ENCODE measurements at regions not wholly inside any gene's neighbourhood (a gene's known extent, or its start where the extent isn't known, plus 50 kb on each side); places are given as distances from the start of the nearest gene placed in this dataset.

GRCh38 chr7:12949060-12949931, 261.9 kb downstream of the ARL4A start:
- H3K4me1 Mint-ChIP-seq = peaks cover 2% of the 10 kb centered on the region
- no peaks in the 10 kb centered on the region for H3K36me3 Mint-ChIP-seq (ENCODE audit: low read depth)
- no peak overlapping the region for H3K4me3 Mint-ChIP-seq
- H3K27ac Mint-ChIP-seq = no peak overlapping the region
- ChIA-PET POLR2A (no interaction called here), CTCF (no interaction called here)
- no peaks in the 10 kb centered on the region for H3K9me3 Mint-ChIP-seq
- no peaks in the 10 kb centered on the region for H3K27me3 Mint-ChIP-seq
- DNase-seq = no peak

DNA sequence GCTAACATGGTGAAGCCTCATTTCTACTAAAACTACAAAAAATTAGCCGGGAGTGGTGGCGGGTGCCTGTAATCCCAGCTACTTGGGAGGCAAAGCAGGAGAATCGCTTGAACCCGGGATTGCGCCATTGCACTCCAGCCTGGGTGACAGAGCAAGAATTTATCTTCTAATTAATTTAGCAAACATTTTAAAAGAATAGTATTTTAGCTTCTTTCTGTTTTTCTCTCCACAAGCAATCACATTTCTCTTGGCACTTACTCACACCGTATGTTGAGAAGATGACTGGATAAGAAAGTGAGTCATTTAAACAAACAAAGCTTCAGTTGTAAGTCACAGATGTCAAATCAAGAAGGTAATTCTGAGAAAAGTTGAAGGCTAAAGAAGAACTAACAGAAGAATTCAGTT, 264.0 kb downstream of the ARL4A start:
- no peaks in the 10 kb centered on the region for H3K36me3 Mint-ChIP-seq (ENCODE audit: low read depth)
- CTCF ChIA-PET = no interaction called here

DNA sequence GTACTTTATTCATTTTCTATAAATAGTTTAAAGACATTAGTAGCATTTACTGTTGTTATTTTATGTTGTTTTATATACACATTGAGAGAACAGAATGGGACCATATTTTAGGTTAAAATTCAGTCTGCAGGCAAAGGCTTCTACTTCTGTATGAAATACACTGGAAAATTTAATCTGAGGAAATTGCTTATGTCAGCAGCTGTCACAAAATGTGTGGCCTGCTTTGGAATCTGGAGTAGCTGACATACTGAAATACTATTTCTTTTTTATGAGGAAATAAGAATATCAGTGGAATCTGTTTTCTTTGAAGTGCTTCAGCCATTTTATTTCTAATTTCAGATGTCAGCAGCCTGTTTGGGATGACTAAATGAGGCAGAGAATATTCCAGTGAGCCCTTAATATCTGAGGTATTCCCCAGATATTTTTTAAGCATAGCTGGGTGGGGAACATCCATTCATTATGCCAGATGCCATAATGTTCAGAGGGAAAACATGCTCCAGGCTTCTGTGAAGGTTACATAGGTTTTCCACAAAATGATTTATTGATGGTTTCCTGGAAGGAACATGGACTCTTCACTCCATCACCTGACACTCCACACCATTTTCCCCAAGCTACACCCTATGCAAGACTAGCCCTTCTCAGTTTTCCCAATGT, 267.1 kb downstream of the ARL4A start:
- ChIA-PET CTCF (no interaction called here), POLR2A (no interaction called here)
- Mint-ChIP-seq H3K27ac (no peak overlapping the region), H3K9me3 (no peaks in the 10 kb centered on the region), H3K4me3 (no peak overlapping the region), H3K4me1 (peaks cover 2% of the 10 kb centered on the region), H3K36me3 (ENCODE audit: low read depth) (no peaks in the 10 kb centered on the region), H3K27me3 (no peaks in the 10 kb centered on the region)
- no peak for DNase-seq

More for the DNA sequence above, 264.0 kb downstream of the ARL4A start:
- Mint-ChIP-seq H3K4me3 (no peak overlapping the region), H3K27me3 (no peaks in the 10 kb centered on the region), H3K4me1 (peaks cover 2% of the 10 kb centered on the region), H3K9me3 (no peaks in the 10 kb centered on the region), H3K27ac (no peak overlapping the region)
- POLR2A ChIA-PET = no interaction called here
- no peak for DNase-seq

DNA sequence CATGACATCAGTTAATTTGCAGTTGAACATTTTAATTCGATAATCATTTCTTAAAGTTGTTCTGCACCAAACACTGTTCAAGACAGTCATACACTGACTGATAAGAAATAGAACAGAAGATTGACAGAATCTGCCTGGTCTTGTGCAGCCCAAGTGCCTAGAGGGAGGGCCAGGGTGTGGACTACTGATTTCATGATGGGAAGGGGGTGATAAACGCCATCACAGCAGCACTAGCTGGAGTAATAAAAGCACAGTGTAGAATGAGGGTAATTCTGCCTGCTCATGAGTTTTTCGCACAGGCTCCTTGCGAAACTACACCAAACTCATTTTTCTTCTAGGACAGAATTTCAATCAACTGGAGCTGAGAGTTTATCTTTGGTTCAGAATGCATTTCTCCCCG, 270.1 kb downstream of the ARL4A start:
- H3K9me3 Mint-ChIP-seq = no peaks in the 10 kb centered on the region
- no peaks in the 10 kb centered on the region for H3K36me3 Mint-ChIP-seq (ENCODE audit: low read depth)
- no peaks in the 10 kb centered on the region for H3K4me1 Mint-ChIP-seq
- no peak overlapping the region for H3K27ac Mint-ChIP-seq
- ChIA-PET POLR2A (no interaction called here), CTCF (no interaction called here)
- H3K4me3 Mint-ChIP-seq = no peak overlapping the region
- no peak for DNase-seq
- no peaks in the 10 kb centered on the region for H3K27me3 Mint-ChIP-seq

- H3K27ac Mint-ChIP-seq = no peak overlapping the region
- ChIA-PET POLR2A (no interaction called here), CTCF (no interaction called here)
- H3K9me3 Mint-ChIP-seq = no peaks in the 10 kb centered on the region
- no peaks in the 10 kb centered on the region for H3K4me1 Mint-ChIP-seq
- H3K27me3 Mint-ChIP-seq = peaks cover 5% of the 10 kb centered on the region
- H3K36me3 Mint-ChIP-seq (ENCODE audit: low read depth) = no peaks in the 10 kb centered on the region
- no peak overlapping the region for H3K4me3 Mint-ChIP-seq
- DNase-seq = no peak
Measured at GRCh38 chr7:12961910-12962480, 274.6 kb downstream of the ARL4A start.

- POLR2A ChIA-PET = no interaction called here
Measured at GRCh38 chr7:12963435-12963834, 276.0 kb downstream of the ARL4A start.

DNA sequence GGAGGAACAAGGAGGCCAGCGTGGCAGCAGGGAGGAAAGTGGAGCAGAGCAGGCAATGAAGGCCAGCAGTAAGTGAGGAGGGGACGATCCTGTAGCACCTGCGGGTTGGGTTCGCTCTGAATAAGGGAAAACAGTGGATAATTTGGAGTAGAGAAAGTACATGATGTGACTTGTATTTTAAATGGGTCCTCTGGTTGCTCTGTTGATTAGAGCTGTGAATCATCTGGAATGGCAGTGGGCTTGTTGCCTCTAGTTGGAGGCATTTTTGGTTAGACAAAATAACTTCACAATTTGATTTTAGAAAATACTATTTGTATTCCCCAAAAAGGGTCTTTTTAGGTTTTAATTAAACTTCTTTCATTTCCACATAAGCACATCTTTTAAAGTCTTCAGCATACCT, 277.4 kb downstream of the ARL4A start:
- no peak for DNase-seq
- H3K4me1 Mint-ChIP-seq = no peaks in the 10 kb centered on the region
- no peaks in the 10 kb centered on the region for H3K9me3 Mint-ChIP-seq
- H3K36me3 Mint-ChIP-seq (ENCODE audit: low read depth) = no peaks in the 10 kb centered on the region
- H3K27me3 Mint-ChIP-seq = peaks cover 7% of the 10 kb centered on the region
- POLR2A ChIA-PET = no interaction called here
- H3K4me3 Mint-ChIP-seq = no peak overlapping the region
- no peak overlapping the region for H3K27ac Mint-ChIP-seq
- CTCF ChIA-PET = no interaction called here

More at GRCh38 chr7:12963435-12963834, 276.0 kb downstream of the ARL4A start:
- Mint-ChIP-seq H3K27me3 (peaks cover 5% of the 10 kb centered on the region), H3K9me3 (no peaks in the 10 kb centered on the region), H3K36me3 (ENCODE audit: low read depth) (no peaks in the 10 kb centered on the region), H3K4me3 (no peak overlapping the region), H3K27ac (no peak overlapping the region), H3K4me1 (no peaks in the 10 kb centered on the region)
- DNase-seq = no peak
- CTCF ChIA-PET = no interaction called here

- H3K9me3 Mint-ChIP-seq = no peaks in the 10 kb centered on the region
- ChIA-PET CTCF (no interaction called here), POLR2A (no interaction called here)
- H3K27me3 Mint-ChIP-seq = peaks cover 7% of the 10 kb centered on the region
- no peaks in the 10 kb centered on the region for H3K4me1 Mint-ChIP-seq
- H3K27ac Mint-ChIP-seq = no peak overlapping the region
- DNase-seq = no peak
- H3K36me3 Mint-ChIP-seq (ENCODE audit: low read depth) = no peaks in the 10 kb centered on the region
- no peak overlapping the region for H3K4me3 Mint-ChIP-seq
Measured at GRCh38 chr7:12965767-12966166, 278.3 kb downstream of the ARL4A start.

- no peak for DNase-seq
- POLR2A ChIA-PET = no interaction called here
- H3K4me1 Mint-ChIP-seq = no peaks in the 10 kb centered on the region
- no peak overlapping the region for H3K4me3 Mint-ChIP-seq
- CTCF ChIA-PET = no interaction called here
- no peak overlapping the region for H3K27ac Mint-ChIP-seq
- no peaks in the 10 kb centered on the region for H3K9me3 Mint-ChIP-seq
- H3K27me3 Mint-ChIP-seq = peaks cover 7% of the 10 kb centered on the region
- no peaks in the 10 kb centered on the region for H3K36me3 Mint-ChIP-seq (ENCODE audit: low read depth)
Measured at GRCh38 chr7:12967322-12967721, 279.9 kb downstream of the ARL4A start.

- Mint-ChIP-seq H3K4me1 (no peaks in the 10 kb centered on the region), H3K27ac (no peak overlapping the region), H3K36me3 (ENCODE audit: low read depth) (no peaks in the 10 kb centered on the region), H3K4me3 (no peak overlapping the region), H3K9me3 (no peaks in the 10 kb centered on the region), H3K27me3 (peaks cover 7% of the 10 kb centered on the region)
- ChIA-PET POLR2A (no interaction called here), CTCF (no interaction called here)
- no peak for DNase-seq
Measured at GRCh38 chr7:12968836-12969422, 281.5 kb downstream of the ARL4A start.

GRCh38 chr7:12970626-12971025, 283.2 kb downstream of the ARL4A start:
- Mint-ChIP-seq H3K4me1 (no peaks in the 10 kb centered on the region), H3K27me3 (peaks cover 1% of the 10 kb centered on the region), H3K4me3 (no peak overlapping the region), H3K36me3 (ENCODE audit: low read depth) (no peaks in the 10 kb centered on the region), H3K27ac (no peak overlapping the region), H3K9me3 (no peaks in the 10 kb centered on the region)
- no peak for DNase-seq
- ChIA-PET POLR2A (no interaction called here), CTCF (no interaction called here)

DNA sequence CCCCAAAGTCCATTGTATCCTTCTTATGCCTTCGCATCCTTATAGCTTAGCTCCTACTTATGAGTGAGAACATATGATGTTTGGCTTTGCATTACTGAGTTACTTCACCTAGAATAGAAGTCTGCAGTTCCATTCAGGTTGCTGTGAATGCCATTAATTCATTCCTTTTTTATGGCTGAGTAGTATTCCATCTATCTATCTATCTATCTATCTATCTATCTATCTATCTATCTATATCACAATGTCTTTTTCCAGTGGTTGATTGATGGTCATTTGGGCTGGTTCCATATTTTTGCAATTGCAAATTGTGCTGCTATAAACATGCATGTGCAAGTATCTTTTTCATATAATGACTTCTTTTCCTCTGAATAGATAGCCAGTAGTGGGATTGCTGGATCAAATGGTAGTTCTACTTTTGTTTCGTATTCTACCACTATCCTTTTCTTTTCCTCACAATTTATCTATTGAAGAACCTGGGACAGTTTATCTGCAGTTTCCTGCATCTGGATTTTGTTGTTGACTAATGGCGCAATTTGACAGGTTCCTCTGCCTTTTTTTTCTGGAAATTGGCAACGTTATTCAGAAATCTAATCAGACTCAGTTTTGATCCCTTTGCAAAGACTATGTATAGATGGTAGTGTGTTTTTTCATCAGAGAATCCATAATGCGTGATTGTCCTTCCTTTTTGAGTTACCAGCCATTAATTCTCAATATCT, 287.2 kb downstream of the ARL4A start:
- H3K27ac Mint-ChIP-seq = no peak overlapping the region
- DNase-seq = no peak
- H3K9me3 Mint-ChIP-seq = no peaks in the 10 kb centered on the region
- no peaks in the 10 kb centered on the region for H3K36me3 Mint-ChIP-seq (ENCODE audit: low read depth)
- no peaks in the 10 kb centered on the region for H3K27me3 Mint-ChIP-seq
- POLR2A ChIA-PET = no interaction called here
- CTCF ChIA-PET = no interaction called here
- no peaks in the 10 kb centered on the region for H3K4me1 Mint-ChIP-seq
- H3K4me3 Mint-ChIP-seq = no peak overlapping the region

DNA sequence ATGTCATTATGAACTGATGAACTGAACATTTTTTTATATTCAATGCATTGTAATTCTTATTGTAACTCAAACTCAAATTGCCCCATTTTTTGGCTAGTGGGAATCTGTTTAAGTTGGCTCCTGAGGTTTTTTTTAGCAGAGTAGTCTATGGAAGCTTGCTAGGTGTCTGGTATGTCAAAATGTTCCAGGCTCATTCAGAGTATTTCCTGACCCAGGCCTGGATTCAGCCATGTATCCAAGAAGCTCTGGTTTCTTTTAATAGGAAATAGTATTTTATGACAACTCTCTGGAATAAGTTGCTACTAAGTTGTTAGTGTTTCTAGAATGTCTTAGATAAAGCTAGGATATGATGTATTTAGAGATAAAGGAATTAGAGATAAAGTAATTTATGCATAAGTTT, 288.0 kb downstream of the ARL4A start:
- no peak for DNase-seq
- no peaks in the 10 kb centered on the region for H3K9me3 Mint-ChIP-seq
- no peak overlapping the region for H3K27ac Mint-ChIP-seq
- H3K27me3 Mint-ChIP-seq = no peaks in the 10 kb centered on the region
- H3K4me3 Mint-ChIP-seq = no peak overlapping the region
- POLR2A ChIA-PET = no interaction called here
- CTCF ChIA-PET = no interaction called here
- no peaks in the 10 kb centered on the region for H3K4me1 Mint-ChIP-seq
- H3K36me3 Mint-ChIP-seq (ENCODE audit: low read depth) = no peaks in the 10 kb centered on the region
